ENCODE measurements at regions not wholly inside any gene's neighbourhood (a gene's known extent, or its start where the extent isn't known, plus 50 kb on each side); places are given as distances from the start of the nearest gene placed in this dataset.

GRCh38 chr20:53657732-53658131 is 64.1 kb upstream of the ZNF217 start:
- no peak overlapping the region for H3K4me2 ChIP-seq (ENCODE audit: insufficient read depth, low read length)
- H3K36me3 ChIP-seq (ENCODE audit: insufficient read depth, low read length): no peaks in the 10 kb centered on the region
- no peak overlapping the region for H3K4me3 ChIP-seq (ENCODE audit: insufficient read depth, low read length)
- TF ChIP-seq CTCF (IDR thresholded peaks at IDR 0.05; ENCODE audit: extremely low read depth, low read depth, low read length): no peak
- H3K4me1 ChIP-seq (ENCODE audit: insufficient read depth, low read length): peaks cover 39% of the 10 kb centered on the region
- no peaks in the 10 kb centered on the region for H4K20me1 ChIP-seq (ENCODE audit: insufficient read depth, low read length)
- H2AFZ ChIP-seq (ENCODE audit: low read length): no peak overlapping the region
- no peaks in the 10 kb centered on the region for H3K9me3 ChIP-seq (ENCODE audit: low read depth, low read length)
- H3K79me2 ChIP-seq (ENCODE audit: insufficient read depth, low read length): no peaks in the 10 kb centered on the region
- no peaks in the 10 kb centered on the region for H3K27me3 ChIP-seq (ENCODE audit: insufficient read depth, low read length)
- no peak for DNase-seq (ENCODE audit: insufficient read length, low spot score, missing footprints)
- peak overlapping the region; percentile 68 for H3K27ac ChIP-seq (ENCODE audit: low read depth, low read length)

GRCh38 chr20:53657279-53657678 is 63.6 kb upstream of the ZNF217 start:
- H3K27ac ChIP-seq (ENCODE audit: low read depth, low read length): peak overlapping the region; percentile 68
- peak overlapping the region; percentile 59 for H3K4me2 ChIP-seq (ENCODE audit: insufficient read depth, low read length)
- H2AFZ ChIP-seq (ENCODE audit: low read length): no peak overlapping the region
- no peak overlapping the region for H3K4me3 ChIP-seq (ENCODE audit: insufficient read depth, low read length)
- peaks cover 42% of the 10 kb centered on the region for H3K4me1 ChIP-seq (ENCODE audit: insufficient read depth, low read length)
- H4K20me1 ChIP-seq (ENCODE audit: insufficient read depth, low read length): no peaks in the 10 kb centered on the region
- no peaks in the 10 kb centered on the region for H3K79me2 ChIP-seq (ENCODE audit: insufficient read depth, low read length)
- no peaks in the 10 kb centered on the region for H3K9me3 ChIP-seq (ENCODE audit: low read depth, low read length)
- no peaks in the 10 kb centered on the region for H3K27me3 ChIP-seq (ENCODE audit: insufficient read depth, low read length)
- no peak for DNase-seq (ENCODE audit: insufficient read length, low spot score, missing footprints)
- H3K36me3 ChIP-seq (ENCODE audit: insufficient read depth, low read length): no peaks in the 10 kb centered on the region
- TF ChIP-seq CTCF (IDR thresholded peaks at IDR 0.05; ENCODE audit: extremely low read depth, low read depth, low read length): no peak

GRCh38 chr20:53656293-53657202 is 62.9 kb upstream of the ZNF217 start:
- Histone ChIP-seq H3K4me1 (ENCODE audit: insufficient read depth, low read length) (peaks cover 43% of the 10 kb centered on the region), H3K36me3 (ENCODE audit: insufficient read depth, low read length) (no peaks in the 10 kb centered on the region), H3K27ac (ENCODE audit: low read depth, low read length) (peak overlapping the region; percentile 68), H3K4me2 (ENCODE audit: insufficient read depth, low read length) (peak overlapping the region; percentile 59), H3K9me3 (ENCODE audit: low read depth, low read length) (no peaks in the 10 kb centered on the region), H3K4me3 (ENCODE audit: insufficient read depth, low read length) (no peak overlapping the region), H3K27me3 (ENCODE audit: insufficient read depth, low read length) (no peaks in the 10 kb centered on the region), H4K20me1 (ENCODE audit: insufficient read depth, low read length) (no peaks in the 10 kb centered on the region), H2AFZ (ENCODE audit: low read length) (peak overlapping the region; percentile 57), H3K79me2 (ENCODE audit: insufficient read depth, low read length) (no peaks in the 10 kb centered on the region)
- no peak for TF ChIP-seq CTCF (IDR thresholded peaks at IDR 0.05; ENCODE audit: extremely low read depth, low read depth, low read length)
- no peak for DNase-seq (ENCODE audit: insufficient read length, low spot score, missing footprints)

GRCh38 chr20:53655625-53656292 is 62.1 kb upstream of the ZNF217 start:
- Histone ChIP-seq H2AFZ (ENCODE audit: low read length) (peak overlapping the region; percentile 57), H3K4me2 (ENCODE audit: insufficient read depth, low read length) (peak overlapping the region; percentile 73), H3K27ac (ENCODE audit: low read depth, low read length) (peak overlapping the region; percentile 68), H3K27me3 (ENCODE audit: insufficient read depth, low read length) (no peaks in the 10 kb centered on the region), H3K4me1 (ENCODE audit: insufficient read depth, low read length) (peaks cover 40% of the 10 kb centered on the region), H3K79me2 (ENCODE audit: insufficient read depth, low read length) (no peaks in the 10 kb centered on the region), H3K9me3 (ENCODE audit: low read depth, low read length) (no peaks in the 10 kb centered on the region), H4K20me1 (ENCODE audit: insufficient read depth, low read length) (no peaks in the 10 kb centered on the region), H3K4me3 (ENCODE audit: insufficient read depth, low read length) (no peak overlapping the region), H3K36me3 (ENCODE audit: insufficient read depth, low read length) (no peaks in the 10 kb centered on the region)
- TF ChIP-seq CTCF (IDR thresholded peaks at IDR 0.05; ENCODE audit: extremely low read depth, low read depth, low read length): no peak
- no peak for DNase-seq (ENCODE audit: insufficient read length, low spot score, missing footprints)
